Smooth muscle cell (in vitro differentiated cells): ENCODE measurements at regions not wholly inside any gene's neighbourhood (a gene's known extent, or its start where the extent isn't known, plus 50 kb on each side); places are given as distances from the start of the nearest gene placed in this dataset.
"Not testable (repeated sequence)": the region's sequence is repeated elsewhere in the genome, so short reads cannot be mapped to it uniquely, and the experiment has no call there.

Experiments
- DNase-seq: peaks from one replicate; lab custom pipeline; 2025; ENCODE audit not compliant: unreplicated experiment; lab: John Stamatoyannopoulos, UW
- H2AFZ ChIP-seq: fragments of 200-600 bp; sonication (generic); 2 replicates; pipeline ENCODE4 v1.6.0; 2016; ENCODE audit warnings: antibody characterized with exemption, low read depth, mild to moderate bottlenecking
- H3F3A ChIP-seq: fragments of 200-600 bp; sonication (generic); 2 replicates; pipeline ENCODE4 v1.6.0; 2017; ENCODE audit warnings: antibody characterized with exemption, low read depth
- H3K27ac ChIP-seq: fragments of 200-600 bp; sonication (generic); 2 replicates; pipeline ENCODE4 v1.5.1; 2016; ENCODE audit warnings: low read depth, mild to moderate bottlenecking
- H3K27me3 ChIP-seq: fragments of 200-600 bp; sonication (generic); 2 replicates; pipeline ENCODE4 v1.6.1; 2016; ENCODE audit warnings: low read depth, mild to moderate bottlenecking
- H3K36me3 ChIP-seq: fragments of 200-600 bp; sonication (generic); 2 replicates; pipeline ENCODE4 v1.5.1; 2016; ENCODE audit warnings: low read depth
- H3K4me1 ChIP-seq: fragments of 200-600 bp; sonication (generic); 2 replicates; pipeline ENCODE4 v1.5.1; 2016; ENCODE audit warnings: low read depth
- H3K4me2 ChIP-seq: fragments of 200-600 bp; sonication (generic); 2 replicates; pipeline ENCODE4 v1.6.0; 2016; ENCODE audit warnings: mild to moderate bottlenecking
- H3K4me3 ChIP-seq: fragments of 200-600 bp; sonication (generic); 2 replicates; pipeline ENCODE4 v1.5.1; 2016; ENCODE audit warnings: mild to moderate bottlenecking
- H3K79me2 ChIP-seq: fragments of 200-600 bp; sonication (generic); 2 replicates; pipeline ENCODE4 v1.6.0; 2016; ENCODE audit warnings: low read depth, mild to moderate bottlenecking
- H3K9ac ChIP-seq: fragments of 200-600 bp; sonication (generic); 2 replicates; pipeline ENCODE4 v1.6.0; 2016; ENCODE audit warnings: low read depth
- H3K9me3 ChIP-seq: fragments of 200-600 bp; sonication (generic); replicated peaks from 2 replicates; pipeline ENCODE4 v1.5.1; 2016; ENCODE audit warnings: low read depth
- H4K20me1 ChIP-seq: fragments of 200-600 bp; sonication (generic); 2 replicates; pipeline ENCODE4 v1.6.0; 2016; ENCODE audit warnings: low read depth
- CTCF ChIP-seq: fragments of 200-600 bp; sonication (generic); IDR thresholded peaks from 2 replicates; pipeline ENCODE4 v1.5.1; 2017; ENCODE audit warnings: borderline replicate concordance, mild to moderate bottlenecking, antibody characterized with exemption; ENCODE audit not compliant: insufficient read depth, poor library complexity, severe bottlenecking
- WGBS: methylation state at CpG from one replicate; pipeline ENCODE4 v1.1.7; 2016; ENCODE audit warnings: low lambda C conversion rate; 5-methylcytosine and 5-hydroxymethylcytosine counted together

- no peak for DNase-seq
- Histone ChIP-seq H3K9me3 (no peaks in the 10 kb centered on the region), H3K4me3 (no peak overlapping the region), H3K36me3 (no peaks in the 10 kb centered on the region), H3K27ac (no peak overlapping the region), H3K4me2 (no peak overlapping the region), H2AFZ (no peak overlapping the region), H3K9ac (no peak overlapping the region), H4K20me1 (no peaks in the 10 kb centered on the region), H3K79me2 (no peaks in the 10 kb centered on the region), H3F3A (no peaks in the 10 kb centered on the region), H3K4me1 (no peaks in the 10 kb centered on the region), H3K27me3 (no peaks in the 10 kb centered on the region)
- no peak for TF ChIP-seq CTCF
- 88% methylated on average over 2 of the region's 2 CpGs for WGBS
Observed at GRCh38 chr9:25129537-25129936, 548.7 kb downstream of the TUSC1 start.

GRCh38 chr9:25121811-25122210 is 556.4 kb downstream of the TUSC1 start:
- Histone ChIP-seq H3K27me3 (no peaks in the 10 kb centered on the region), H3K4me1 (peaks cover 20% of the 10 kb centered on the region), H3K4me3 (no peak overlapping the region), H3K27ac (no peak overlapping the region), H3F3A (no peaks in the 10 kb centered on the region), H3K36me3 (no peaks in the 10 kb centered on the region), H2AFZ (no peak overlapping the region), H3K4me2 (no peak overlapping the region), H4K20me1 (no peaks in the 10 kb centered on the region), H3K9ac (no peak overlapping the region), H3K9me3 (no peaks in the 10 kb centered on the region), H3K79me2 (no peaks in the 10 kb centered on the region)
- no peak for TF ChIP-seq CTCF
- DNase-seq: no peak

GRCh38 chr9:25119041-25119440 is 559.2 kb downstream of the TUSC1 start:
- Histone ChIP-seq H3K4me1 (peaks cover 21% of the 10 kb centered on the region), H4K20me1 (no peaks in the 10 kb centered on the region), H3F3A (no peaks in the 10 kb centered on the region), H3K27me3 (no peaks in the 10 kb centered on the region), H3K9ac (no peak overlapping the region), H3K27ac (no peak overlapping the region), H3K9me3 (no peaks in the 10 kb centered on the region), H3K79me2 (no peaks in the 10 kb centered on the region), H3K4me2 (no peak overlapping the region), H3K36me3 (no peaks in the 10 kb centered on the region), H3K4me3 (no peak overlapping the region), H2AFZ (no peak overlapping the region)
- no peak for DNase-seq
- TF ChIP-seq CTCF: no peak
- WGBS: 74% methylated on average over 3 of the region's 3 CpGs

GRCh38 chr9:25117791-25118190 is 560.5 kb downstream of the TUSC1 start:
- no peak overlapping the region for H2AFZ ChIP-seq
- H3F3A ChIP-seq: no peaks in the 10 kb centered on the region
- no peaks in the 10 kb centered on the region for H3K79me2 ChIP-seq
- no peak overlapping the region for H3K9ac ChIP-seq
- no peaks in the 10 kb centered on the region for H3K36me3 ChIP-seq
- H3K9me3 ChIP-seq: no peaks in the 10 kb centered on the region
- H3K27me3 ChIP-seq: no peaks in the 10 kb centered on the region
- no peaks in the 10 kb centered on the region for H4K20me1 ChIP-seq
- no peak for DNase-seq
- TF ChIP-seq CTCF: no peak
- no peak overlapping the region for H3K27ac ChIP-seq
- no peak overlapping the region for H3K4me3 ChIP-seq
- no peak overlapping the region for H3K4me2 ChIP-seq
- H3K4me1 ChIP-seq: peaks cover 21% of the 10 kb centered on the region

- not testable (repeated sequence) for H3K9ac ChIP-seq, H3K36me3 ChIP-seq, H3K9me3 ChIP-seq, H3K27ac ChIP-seq, DNase-seq, H3K4me2 ChIP-seq, H3F3A ChIP-seq, H3K4me3 ChIP-seq, H3K4me1 ChIP-seq, H3K27me3 ChIP-seq, H3K79me2 ChIP-seq, H2AFZ ChIP-seq, H4K20me1 ChIP-seq
- WGBS: 97% methylated on average over 8 of the region's 8 CpGs
Observed at GRCh38 chr9:25102204-25102603, 556.5 kb upstream of the IZUMO3 start.
